Adrenal gland (tissue), 5 donors: ENCODE measurements at regions not wholly inside any gene's neighbourhood (a gene's known extent, or its start where the extent isn't known, plus 50 kb on each side); places are given as distances from the start of the nearest gene placed in this dataset.

Experiments
- CTCF ChIP-seq, 6 experiments: fragments of 450-650 bp in 4 of 6; fragments of 200-600 bp in 2 of 6; sonication (generic) in 1 of 6; IDR thresholded peaks; 1 replicate in 5 of 6; 2 replicates in 1 of 6; pipeline versions ENCODE4 v1.5.1 to v1.8.0; 2016 to 2021; ENCODE audit warnings: antibody characterized with exemption in 6 of 6, mild to moderate bottlenecking in 2 of 6, moderate library complexity in 1 of 6
- POLR2A ChIP-seq, 2 donors: fragments of 450-650 bp; IDR thresholded peaks; one replicate each; pipeline ENCODE4 v1.6.1; 2017; ENCODE audit warnings: antibody characterized with exemption in 2 of 2, mild to moderate bottlenecking in 2 of 2, moderate library complexity in 1 of 2
- donor health status: DM: no; HTN: no; CAD: no.

- TF ChIP-seq CTCF (IDR thresholded peaks at IDR 0.05) = no peak
- no peak for TF ChIP-seq POLR2A (IDR thresholded peaks at IDR 0.05)
Measured at GRCh38 chr4:77496457-77496856, 109.2 kb upstream of the CXCL13 start.
